GM10248 (cell line): ENCODE measurements at regions not wholly inside any gene's neighbourhood (a gene's known extent, or its start where the extent isn't known, plus 50 kb on each side); places are given as distances from the start of the nearest gene placed in this dataset.

Experiments used
- CTCF ChIA-PET: fragments of 300-600 bp; sonication (Branson Sonifier 250); formaldehyde crosslinking; extraction: SDS; loops from one replicate; lab custom pipeline; 2021; ENCODE audit warnings: antibody characterized with exemption; lab: Yijun Ruan, JAX
- POLR2A ChIA-PET: fragments of 350-650 bp; sonication (Branson Sonifier 250); formaldehyde crosslinking; extraction: SDS; loops from one replicate; lab custom pipeline; 2020; ENCODE audit warnings: antibody characterized with exemption; lab: Yijun Ruan, JAX
- DNase-seq: peaks from one replicate; pipeline ENCODE4 v3.0.0; 2012; ENCODE audit errors: extremely low spot score
- TF ChIP-seq, protein P1 (sequence below): IDR thresholded peaks from 2 replicates; pipeline ENCODE4 v1.5.1; 2012; ENCODE audit warnings: mild to moderate bottlenecking, low read depth; ENCODE audit errors: extremely low read depth, missing control alignments, control extremely low read depth

DNA sequence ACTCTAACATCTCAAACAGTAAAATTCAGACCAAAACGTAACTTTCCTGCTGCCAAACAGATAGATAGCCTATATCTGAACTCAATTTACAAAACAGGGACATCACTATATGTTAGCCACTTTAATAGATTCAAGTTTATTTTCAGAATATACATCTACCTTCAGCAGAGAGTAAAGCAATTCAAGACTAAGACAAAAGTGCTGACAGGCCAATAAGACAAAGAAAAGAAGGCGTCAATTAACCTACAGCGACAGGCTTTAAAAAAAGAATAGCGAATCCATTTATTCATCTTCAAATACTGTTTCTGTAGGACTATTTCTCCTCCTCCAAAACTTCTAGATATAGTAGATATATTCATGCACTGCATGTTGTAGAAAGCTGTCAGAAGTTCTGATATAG is 333.0 kb downstream of the GRB14 start:
- ChIA-PET POLR2A (no interaction called here), CTCF (interaction anchor here (0.8 kb wide), 1 partner anchor 14 kb away, joined by 3 read pairs; no protein-coding TSS in a partner anchor)
- TF ChIP-seq, protein P1, sequence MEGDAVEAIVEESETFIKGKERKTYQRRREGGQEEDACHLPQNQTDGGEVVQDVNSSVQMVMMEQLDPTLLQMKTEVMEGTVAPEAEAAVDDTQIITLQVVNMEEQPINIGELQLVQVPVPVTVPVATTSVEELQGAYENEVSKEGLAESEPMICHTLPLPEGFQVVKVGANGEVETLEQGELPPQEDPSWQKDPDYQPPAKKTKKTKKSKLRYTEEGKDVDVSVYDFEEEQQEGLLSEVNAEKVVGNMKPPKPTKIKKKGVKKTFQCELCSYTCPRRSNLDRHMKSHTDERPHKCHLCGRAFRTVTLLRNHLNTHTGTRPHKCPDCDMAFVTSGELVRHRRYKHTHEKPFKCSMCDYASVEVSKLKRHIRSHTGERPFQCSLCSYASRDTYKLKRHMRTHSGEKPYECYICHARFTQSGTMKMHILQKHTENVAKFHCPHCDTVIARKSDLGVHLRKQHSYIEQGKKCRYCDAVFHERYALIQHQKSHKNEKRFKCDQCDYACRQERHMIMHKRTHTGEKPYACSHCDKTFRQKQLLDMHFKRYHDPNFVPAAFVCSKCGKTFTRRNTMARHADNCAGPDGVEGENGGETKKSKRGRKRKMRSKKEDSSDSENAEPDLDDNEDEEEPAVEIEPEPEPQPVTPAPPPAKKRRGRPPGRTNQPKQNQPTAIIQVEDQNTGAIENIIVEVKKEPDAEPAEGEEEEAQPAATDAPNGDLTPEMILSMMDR: no peak
- DNase-seq: no peak

DNA sequence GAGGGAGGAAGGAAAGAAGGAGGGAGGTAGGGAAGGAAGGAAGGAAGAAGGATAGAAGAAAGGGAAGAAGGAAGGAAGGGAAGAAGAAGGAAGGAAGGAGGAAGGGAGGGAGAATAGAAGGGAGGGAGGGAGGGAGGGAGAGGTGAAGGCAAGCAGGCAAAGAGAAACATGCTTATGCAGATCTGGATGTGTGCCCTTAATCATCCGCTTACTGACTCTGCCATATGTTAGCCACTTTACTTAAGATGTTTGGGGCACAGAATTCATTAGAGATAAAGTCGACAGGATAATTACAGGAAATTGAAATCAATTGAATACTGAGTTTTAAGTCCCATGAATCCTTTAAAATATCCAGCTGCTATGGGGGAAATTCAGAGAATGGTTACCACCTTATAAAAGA is 334.2 kb downstream of the GRB14 start:
- TF ChIP-seq, protein P1: no peak
- ChIA-PET POLR2A (no interaction called here), CTCF (no interaction called here)
- DNase-seq: no peak

DNA sequence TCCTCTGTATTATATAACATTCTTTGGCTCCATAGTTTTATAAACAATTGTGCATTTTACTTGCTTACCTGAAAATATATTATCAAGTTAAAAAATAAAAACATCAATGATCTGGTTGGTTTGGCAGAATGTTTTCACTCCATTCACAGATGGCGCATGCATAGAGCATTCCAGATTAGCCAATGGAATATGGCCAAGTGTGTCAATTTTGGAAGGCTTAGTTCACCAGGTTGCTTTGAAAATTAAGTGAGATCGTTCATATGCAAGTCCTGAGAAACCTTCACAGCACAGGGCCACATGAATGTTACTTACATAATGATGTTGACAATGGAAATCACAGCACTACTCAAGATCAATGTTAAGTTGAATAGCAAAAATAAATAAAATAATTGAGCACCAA is 335.7 kb downstream of the GRB14 start:
- TF ChIP-seq, protein P1: no peak
- POLR2A ChIA-PET: no interaction called here
- no peak for DNase-seq
- CTCF ChIA-PET: no interaction called here

DNA sequence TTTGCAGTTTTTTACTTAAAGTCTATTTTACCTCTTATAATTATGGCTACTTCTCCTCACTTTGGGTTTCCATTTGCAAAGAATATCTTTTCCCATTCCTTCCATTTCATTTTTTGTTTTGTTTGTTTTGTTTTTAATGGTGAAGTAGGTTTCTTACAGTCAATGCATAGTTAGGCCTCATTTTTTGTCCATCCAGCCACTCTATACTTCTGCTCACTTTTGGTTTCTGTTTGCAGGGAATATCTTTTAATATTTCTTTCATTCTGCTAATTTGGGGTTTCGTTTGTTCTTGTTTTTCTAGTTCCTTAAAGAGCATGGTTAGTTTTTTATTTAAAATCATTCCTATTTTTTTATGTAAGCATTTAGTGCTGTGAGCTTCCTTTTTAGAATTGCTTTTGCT is 339.4 kb downstream of the GRB14 start:
- no peak for DNase-seq
- POLR2A ChIA-PET: no interaction called here
- CTCF ChIA-PET: no interaction called here
- TF ChIP-seq, protein P1: no peak

DNA sequence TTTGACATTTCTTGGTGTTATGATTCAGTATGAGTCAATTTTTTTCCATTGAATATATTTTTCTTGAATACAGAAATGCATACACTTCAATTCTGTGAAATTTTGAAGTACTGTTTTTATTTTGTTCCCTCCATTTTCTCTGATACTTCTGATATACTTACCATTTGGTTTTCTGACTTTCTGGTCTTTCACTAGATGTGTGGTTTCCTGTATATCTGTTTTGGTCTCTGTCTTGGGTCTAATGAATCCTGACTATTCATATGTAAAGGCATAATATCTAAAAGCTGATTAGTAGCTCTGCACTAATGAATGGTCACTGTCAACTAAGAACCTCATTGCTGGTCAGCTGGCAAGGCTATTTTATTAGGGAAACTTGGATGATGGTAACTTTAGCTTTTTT is 345.6 kb downstream of the GRB14 start:
- TF ChIP-seq, protein P1: no peak
- CTCF ChIA-PET: no interaction called here
- DNase-seq: no peak
- POLR2A ChIA-PET: no interaction called here

DNA sequence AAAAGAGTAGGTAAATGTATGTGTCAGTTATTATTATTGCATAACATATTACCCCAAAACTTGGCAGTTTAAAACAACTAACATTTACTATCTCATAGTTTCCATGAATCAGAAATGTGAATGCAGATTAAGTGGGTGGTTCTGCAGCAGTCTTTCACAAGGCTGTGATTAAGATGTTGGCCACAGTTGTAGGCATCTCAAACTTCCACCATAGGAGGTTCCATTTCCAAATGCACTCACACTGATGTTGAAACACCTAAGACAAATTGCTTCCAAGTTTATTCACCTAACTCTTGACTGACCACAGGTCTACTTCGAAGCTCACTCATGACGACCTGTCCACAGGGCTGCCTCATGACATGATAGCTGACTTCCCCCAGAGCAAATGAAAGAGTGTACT is 360.8 kb downstream of the GRB14 start:
- no peak for DNase-seq
- TF ChIP-seq, protein P1: no peak
- CTCF ChIA-PET: no interaction called here
- POLR2A ChIA-PET: no interaction called here

DNA sequence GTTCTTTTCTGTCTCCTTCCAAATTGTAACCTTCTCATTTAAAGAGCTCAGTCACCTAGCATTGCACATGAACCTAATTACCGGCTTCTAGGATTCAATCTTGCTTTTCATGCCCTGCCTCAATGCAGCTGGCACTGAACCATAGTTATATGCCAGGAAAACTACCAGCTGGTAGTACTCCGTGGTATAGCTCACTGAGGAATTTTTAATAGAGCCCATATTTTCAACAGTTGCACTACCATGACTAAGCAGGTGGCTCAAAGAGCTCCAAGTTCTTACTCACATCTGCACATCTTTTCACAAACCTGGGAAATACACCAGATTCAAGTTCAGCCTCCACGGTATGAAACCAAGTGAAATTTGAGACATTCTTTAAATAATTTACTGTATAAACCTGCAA is 363.5 kb downstream of the GRB14 start:
- ChIA-PET CTCF (interaction anchor here (0.9 kb wide), 1 partner anchor 9 kb away, joined by 3 read pairs; no protein-coding TSS in a partner anchor), POLR2A (no interaction called here)
- TF ChIP-seq, protein P1: no peak
- DNase-seq: no peak
